Endothelial cell of hepatic sinusoid (primary cell): ENCODE measurements at regions not wholly inside any gene's neighbourhood (a gene's known extent, or its start where the extent isn't known, plus 50 kb on each side); places are given as distances from the start of the nearest gene placed in this dataset.
"Not testable (repeated sequence)": the region's sequence is repeated elsewhere in the genome, so short reads cannot be mapped to it uniquely, and the experiment has no call there.

ENCODE experiments used
- in situ Hi-C: cut with HindIII; loops from 2 replicates; pipeline ENCODE4 v1.10.0; 2017; ENCODE audit warnings: low sequenced_read_pairs

DNA sequence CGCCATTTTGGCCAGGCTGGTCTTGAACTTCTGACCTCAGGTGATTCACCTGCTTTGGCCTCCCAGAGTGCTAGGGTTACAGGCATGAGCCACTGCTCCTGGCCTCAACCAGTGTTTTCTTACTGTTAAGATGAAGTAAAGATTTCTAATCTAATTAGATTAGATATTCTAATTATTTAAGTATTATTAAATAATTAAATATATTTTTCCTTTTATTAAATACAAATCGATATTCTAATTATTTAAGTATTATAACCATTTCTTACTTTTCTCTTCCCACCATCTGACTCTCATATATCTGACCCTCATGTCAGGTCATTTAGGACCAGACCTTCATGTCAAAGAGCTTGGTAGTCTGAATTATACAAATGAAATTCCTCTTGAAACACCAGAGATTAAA lies 1291.9 kb upstream of the EPHA6 start:
- in situ Hi-C loops = no loop called here

DNA sequence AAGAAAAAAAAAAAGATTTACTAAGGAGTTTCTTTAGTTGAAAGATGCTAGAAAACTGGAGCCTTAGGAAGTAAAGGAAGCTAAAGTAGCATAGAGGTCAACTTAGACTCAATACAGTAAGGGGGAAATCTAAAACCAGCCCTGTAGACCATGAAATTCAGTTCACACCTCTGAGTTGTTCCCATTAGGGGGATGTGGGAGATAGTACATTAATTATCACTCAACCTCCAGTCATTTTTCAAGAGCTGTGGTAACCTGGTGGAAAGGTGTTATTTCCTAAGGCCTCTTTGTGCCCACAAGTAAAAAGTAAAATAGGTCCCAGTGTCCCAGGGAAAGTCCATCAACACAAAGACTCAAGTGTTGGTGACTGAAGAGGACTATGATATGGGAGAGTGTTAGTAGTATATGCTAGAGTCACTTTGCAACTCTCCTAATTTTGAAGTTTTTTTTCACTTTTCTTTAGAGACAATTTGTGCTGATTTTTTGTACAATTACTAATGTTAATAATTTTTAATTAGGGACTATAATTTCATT lies 1274.4 kb upstream of the EPHA6 start:
- in situ Hi-C loops = no loop called here

DNA sequence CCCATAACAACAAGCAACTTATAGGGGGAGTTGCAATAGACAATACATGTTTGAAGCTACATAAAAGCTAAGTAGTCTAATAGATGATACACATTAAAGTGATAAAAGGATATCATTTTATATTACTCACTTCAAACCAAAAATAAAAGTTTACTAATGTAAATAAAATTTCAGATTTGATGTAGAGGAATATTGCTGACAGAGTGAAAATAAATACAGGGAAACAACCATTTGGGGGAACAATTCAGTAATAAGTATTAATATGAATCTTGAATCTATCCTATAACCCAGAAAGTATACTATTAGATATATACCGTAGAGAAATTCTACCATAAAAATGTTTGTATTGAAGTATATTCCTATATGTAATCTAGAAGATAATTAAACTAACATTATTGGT lies 1248.9 kb upstream of the EPHA6 start:
- in situ Hi-C loops = no loop called here

DNA sequence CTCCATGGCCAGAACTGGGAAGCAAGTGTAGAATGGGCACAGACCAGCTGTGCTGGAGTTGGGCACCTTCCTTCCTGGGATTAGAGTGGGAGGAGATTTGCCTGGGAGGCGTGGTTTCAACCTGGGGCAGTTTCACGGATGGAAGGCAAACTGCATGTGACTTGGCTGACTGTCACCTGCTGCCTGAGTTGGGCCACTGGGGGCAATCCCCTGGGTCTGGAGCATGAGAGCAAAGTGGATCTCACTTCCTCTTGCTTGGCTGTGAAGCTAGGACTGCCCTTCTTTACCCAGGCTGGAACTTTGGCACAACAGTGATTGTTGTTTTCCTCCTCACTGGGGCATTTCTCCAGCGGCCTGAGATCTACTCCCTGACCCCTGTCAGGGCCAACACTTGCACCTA lies 1247.0 kb upstream of the EPHA6 start:
- in situ Hi-C loops = no loop called here

DNA sequence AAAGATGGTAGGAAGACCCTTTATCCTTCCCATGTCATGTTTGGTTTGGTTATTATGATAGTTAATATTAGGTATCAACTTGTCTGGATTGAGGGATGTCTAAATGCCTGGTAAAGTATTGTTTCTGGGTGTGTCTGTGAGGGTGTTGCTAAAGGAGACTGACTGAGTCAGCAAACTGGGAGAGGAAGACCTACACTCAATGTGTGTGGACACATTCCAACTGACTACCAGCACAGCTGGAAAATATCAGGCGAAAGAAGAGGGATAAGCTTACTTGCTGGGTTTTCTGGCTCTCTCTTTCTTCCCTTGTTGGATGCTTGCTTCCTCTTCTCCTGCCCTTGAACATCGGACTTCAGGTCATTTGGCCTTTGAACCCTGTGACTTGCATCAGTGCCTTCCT lies 1227.6 kb upstream of the EPHA6 start:
- in situ Hi-C loops = no loop called here

DNA sequence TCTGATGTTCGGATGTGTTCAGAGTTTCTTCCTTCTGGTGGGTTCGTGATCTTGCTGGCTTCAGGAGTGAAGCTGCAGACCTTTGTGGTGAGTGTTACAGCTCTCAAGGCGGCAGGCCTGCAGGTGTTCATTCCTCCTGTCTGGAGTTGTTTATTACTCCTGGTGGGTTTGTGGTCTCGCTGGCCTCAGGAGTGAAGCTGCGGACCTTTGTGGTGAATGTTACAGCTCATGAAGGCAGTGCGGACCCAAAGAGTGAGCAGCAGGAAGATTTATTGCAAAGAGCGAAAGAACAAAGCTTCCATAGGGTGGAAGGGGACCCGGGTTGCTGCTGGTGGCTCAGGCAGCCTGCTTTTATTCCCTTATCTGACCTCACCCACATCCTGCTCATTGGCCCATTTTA lies 1226.8 kb upstream of the EPHA6 start:
- in situ Hi-C loops = not testable (repeated sequence)

DNA sequence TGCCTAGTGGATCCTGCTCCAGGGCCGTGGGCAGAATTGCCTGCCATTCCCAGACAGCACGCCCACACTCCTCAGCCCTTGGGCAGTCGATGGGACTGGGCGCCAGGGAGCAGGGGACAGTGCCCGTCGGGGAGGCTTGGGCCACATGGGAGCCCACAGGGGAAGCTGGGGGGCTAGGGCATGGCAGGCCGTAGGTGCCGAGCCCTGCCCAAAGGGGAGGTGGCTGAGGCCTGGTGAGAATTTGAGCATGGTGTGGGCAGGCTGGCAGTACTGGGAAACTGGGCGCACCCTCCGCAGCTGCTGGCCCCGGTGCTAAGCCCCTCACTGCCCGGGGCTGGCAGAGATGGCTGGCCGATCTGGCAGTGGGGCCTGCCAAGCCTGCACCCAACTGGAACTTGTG lies 1225.9 kb upstream of the EPHA6 start:
- in situ Hi-C loops = no loop called here

DNA sequence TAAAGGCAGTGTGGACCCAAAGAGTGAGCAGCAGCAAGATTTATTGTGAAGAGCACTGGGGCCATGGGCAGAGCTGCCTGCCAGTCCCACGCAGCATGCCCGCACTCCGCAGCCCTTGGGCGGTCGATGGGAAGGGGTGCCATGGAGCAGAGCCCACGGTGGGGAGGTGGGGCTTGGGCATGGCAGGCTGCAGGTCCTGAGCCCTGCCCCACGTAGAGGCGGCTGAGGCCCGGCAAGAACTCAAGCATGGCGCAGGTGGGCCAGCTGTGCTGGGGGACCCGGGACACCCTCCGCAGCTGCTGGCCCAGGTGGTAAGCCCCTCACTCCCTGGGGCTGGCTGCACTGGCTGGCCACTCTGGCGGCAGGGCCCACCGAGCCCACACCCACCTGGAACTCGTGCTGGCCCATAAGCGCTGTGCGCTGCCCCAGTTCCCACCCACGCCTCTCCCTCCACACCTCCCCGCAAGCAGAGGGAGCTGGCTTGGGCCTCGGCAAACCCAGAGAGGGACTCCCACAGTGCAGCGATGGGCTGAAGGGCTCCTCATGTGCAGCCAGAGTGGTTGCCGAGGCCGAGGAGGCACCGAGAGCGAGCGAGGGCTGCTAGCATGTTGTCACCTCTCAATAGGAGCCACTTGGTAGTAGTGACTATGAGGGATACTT lies 1218.8 kb upstream of the EPHA6 start:
- in situ Hi-C loops = no loop called here

DNA sequence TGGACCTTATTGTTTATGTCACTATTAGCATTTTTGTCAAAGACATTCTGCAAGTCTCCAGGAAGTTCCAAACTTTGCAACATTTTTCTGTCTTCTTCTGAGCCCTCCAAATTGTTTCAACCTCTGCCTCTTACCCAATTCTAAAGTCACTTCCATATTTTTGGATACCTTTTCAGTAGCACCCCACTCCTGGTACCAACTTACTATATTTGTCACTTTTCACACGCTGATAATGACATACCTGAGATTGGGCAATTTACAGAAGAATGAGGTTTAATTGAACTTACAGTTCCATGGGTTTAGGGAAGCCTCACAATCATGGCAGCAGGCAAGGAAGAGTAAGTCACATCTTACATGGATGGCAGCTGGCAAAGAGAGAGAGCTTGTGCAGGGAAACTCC lies 1206.5 kb upstream of the EPHA6 start:
- in situ Hi-C loops = no loop called here

DNA sequence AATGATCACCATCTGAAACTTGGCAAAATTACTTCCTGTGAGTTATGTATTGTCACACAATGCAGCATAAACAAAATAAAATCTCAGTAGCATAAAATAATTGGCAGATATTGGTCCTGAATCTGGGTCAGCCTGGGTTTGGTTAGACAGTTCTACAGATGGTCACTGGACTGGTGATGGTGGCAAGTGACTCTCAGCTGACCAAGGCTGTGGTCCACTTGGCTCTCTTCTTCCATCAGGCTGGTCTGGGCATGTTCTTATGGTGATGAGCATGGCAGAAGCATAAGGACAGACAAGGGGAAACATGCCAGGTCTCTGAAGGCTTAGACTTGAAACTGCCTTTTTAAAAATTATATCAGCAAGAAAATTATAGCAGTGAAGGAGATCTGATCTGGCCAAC lies 1205.0 kb upstream of the EPHA6 start:
- in situ Hi-C loops = no loop called here

DNA sequence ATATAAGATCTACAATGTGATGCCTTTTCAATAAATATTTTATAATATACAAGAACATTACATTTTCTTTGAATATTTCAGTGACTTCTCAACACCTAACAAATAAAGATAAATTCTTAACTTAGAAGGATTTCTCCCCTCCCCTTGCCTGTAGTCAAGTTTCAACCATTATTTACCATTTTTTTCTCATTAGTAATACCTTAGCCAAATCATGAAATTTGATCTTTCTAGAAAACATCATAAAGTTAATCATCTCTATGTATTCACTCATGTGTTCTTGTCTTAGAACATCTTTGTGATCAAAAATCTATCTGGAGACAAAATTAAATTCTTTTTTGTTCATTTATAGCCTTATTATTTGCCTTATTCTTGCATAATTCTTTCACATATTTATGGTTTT lies 1201.8 kb upstream of the EPHA6 start:
- in situ Hi-C loops = no loop called here

DNA sequence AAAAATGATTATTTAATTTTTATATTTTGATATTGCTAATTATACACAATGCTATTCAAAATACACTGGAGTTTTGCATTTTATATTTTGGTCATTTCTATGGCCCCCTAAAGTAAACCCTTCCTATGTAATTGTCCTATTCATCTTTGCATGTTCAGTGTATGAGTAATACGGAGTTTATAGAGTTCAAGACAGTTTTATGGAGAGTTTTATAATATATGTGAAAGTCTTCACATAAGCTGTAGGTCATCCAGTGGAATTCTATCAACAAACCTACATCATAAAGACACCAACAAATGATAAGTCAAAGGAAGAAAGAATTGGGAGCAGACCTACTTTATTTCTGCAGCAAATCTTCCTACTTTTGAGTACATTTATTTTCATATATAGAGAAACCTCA lies 1200.4 kb upstream of the EPHA6 start:
- in situ Hi-C loops = no loop called here

DNA sequence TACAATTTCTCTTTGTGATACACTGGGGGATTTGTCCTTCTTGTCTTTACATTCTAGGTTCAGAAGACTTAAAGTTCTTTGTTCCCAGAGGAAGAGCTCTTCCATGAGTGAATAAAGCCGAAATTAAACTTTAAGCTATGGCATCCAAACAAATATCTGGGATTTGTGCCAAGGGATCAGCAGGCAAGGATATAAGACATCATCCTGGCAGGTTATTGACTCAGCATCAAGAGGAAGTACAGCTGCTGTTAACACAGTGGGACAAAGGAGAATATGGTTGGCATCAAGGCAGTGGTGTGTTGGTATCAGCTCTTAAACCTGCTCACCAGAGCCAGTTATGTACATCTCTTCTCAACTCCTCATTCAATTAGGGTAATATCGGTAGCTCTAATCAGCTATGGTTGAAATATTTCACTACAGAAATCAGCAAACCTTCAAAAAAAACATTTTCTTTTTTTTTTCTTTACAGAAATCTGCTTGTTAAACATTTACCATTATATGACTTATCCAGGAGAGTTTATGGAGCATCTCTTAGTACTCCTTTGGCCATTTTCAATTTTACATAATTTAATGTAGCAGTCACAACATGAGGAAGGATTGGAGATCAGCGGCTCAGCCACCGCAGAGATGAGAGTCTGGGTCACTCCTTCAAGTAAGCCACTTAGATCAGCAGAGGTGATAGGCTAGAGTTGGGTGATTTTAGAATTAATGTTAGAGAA lies 1198.6 kb upstream of the EPHA6 start:
- in situ Hi-C loops = no loop called here

DNA sequence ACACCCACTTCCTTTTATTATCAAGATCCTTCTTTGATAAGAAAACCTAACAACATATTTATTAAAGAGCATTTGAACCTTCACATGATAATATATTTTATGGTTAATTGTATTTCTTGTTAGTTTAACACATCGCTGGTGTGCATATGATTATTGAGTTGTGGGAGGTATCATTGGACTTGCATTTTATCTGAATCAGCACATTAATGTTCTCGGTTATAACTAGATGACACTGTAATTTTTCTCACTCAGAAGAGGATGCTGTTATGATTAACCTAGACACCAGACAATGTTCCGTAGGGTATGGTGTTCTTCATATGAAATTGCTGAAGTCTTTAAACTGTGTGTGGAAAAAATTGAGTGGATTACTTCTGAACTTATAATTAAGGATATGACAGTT lies 1188.3 kb upstream of the EPHA6 start:
- in situ Hi-C loops = no loop called here

DNA sequence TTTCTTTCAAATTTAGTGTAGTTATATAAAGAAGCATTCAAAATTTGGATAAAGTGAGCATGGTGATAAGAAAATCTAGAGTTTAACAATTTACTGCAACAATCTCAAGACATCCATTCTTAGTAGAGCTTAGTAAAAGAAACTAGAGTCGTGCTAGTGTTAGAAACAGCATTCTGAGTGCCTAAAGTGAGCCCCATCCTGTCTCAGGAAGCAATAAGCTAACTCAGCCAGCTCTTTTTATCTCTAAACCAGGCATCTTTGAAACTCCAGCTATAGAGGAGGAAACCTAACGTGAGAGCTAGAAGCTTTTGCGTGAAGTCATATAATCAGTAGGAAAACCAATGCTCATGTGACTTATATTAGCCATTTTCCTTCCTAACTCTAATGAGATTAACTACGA lies 1187.1 kb upstream of the EPHA6 start:
- in situ Hi-C loops = no loop called here

DNA sequence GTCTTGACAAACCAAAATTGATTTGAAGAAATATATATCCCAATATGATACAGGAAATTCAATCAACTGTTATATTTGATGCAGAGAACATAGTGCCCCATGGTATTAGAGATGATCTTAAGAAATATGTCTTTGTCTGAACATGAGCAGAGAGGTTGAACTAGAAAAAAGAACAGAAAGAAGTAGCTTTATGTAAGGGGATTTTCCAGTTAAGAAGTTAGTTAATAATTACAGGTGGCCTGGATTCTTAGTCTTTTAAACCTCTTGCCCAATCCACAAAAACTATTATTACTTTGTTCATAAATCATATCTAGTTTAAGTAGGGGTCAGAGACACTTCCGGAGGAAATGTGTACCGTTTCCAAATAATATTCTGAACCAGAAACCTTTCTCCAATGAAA lies 1186.7 kb upstream of the EPHA6 start:
- in situ Hi-C loops = no loop called here

DNA sequence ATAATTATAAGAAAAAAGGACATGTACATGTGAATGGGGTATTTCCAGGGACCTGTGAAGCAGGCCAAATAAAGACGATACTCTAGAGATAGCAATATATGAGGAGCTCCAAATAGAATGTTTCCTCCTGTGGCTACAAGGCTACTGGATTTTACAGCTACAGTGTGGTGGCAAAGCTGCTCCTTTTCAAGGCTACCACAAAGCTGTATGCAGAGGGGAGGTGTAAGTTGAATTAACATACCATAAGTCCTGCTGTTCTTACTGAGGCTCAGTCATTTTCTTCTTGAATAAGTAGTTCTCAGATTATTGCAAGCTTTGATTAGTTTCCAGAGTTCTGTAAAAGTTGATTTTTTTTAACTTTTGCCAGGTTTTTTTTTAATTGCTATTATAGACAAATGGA lies 1184.6 kb upstream of the EPHA6 start:
- in situ Hi-C loops = no loop called here

DNA sequence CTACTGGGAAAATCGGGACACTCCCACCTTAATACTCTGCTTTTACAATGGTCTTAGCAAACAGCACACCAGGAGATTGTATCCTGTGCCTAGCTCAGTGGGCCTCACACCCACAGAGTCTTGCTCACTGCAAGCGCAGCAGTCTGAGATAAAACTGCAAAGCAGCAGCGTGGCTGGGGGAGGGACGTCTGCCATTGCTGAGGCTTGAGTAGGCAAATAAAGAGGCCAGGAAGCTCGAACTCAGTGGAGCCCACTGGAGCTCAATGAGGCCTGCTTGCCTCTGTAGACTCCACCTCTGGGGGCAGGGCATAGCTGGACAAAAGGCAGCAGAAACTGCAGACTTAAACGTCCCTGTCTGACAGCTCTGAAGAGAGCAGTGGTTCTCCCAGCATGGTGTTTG lies 1169.1 kb upstream of the EPHA6 start:
- in situ Hi-C loops = no loop called here

DNA sequence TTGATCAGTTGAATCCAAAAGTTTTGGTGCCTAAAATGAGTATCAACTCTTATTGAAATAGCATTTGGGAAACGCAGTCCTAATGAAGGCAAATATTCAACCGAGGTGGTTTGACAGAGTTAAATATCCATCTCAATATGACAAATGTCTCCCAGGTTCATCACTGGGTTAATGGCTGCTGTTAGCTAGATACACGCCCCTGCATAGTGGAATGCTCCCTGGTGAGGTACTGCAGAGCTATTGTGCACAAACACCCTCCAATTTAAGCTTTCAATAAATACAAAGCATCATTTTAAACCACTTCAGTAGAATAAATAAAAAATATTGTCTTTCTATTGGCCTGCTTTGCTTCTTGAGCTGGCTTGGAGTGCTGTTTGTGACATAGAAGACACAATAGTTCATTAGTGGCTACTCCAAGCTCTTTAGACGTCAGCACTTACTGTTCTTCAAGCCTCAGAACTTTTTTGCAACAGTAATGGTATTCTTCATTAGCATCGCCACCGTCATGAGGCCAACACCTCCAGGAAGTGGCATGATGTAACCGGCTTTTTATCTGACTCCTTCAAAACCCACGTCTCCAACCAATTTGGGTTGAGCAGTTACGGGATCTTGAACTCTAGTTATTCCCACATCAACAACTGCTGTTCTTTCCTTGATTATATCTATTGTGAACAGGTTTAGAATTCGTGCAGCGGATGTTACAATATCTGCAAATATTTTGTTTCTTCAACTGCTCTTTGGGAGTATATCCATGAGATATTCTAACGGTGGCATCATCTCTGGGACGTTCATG lies 1159.6 kb upstream of the EPHA6 start:
- in situ Hi-C loops = no loop called here

DNA sequence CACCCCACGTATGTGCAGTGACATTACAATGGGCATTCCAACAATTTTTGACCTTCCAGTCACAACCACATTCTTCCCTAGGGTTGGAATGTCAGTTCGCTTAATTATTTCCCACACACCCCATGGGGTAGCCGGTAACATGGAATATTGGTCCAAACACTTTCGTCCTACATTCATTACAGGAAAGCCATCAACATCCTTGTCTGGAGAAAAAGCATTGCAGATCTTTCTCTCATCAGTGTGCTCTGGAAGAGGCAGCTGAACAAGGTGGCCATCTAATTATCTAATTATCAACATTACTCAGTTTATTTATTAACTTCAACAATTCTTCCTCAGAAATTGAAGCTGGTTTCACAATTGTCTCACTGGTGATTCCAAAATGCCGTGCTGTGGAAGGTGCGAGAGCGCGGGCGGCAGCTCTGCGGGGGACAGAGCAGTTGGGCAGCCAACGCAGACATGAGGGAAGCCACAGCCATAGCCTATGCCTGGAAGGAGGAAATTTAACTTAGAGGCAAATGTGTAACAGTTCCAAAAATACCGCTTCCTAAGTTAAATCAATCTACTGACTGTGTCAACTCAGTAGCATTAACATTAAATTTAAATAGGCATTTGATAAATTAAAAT lies 1158.9 kb upstream of the EPHA6 start:
- in situ Hi-C loops = no loop called here

DNA sequence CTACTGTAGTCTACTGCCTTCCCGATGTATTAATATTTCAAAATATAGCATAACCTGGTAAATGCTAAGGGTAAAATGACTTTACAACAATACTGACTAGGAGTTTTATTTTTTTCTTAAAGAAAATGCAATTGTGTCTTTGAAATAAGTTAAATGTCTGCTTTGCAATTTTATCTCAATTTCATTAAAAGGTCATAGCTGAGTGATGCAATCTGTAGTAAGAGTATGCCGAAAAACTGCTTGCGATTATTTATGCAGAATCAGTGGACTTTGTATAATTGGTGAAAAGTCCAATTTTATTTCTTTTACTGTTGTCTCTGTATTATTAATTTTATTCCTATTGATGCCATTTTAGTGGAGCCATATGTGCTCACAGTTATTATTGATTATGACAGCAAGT lies 1143.6 kb upstream of the EPHA6 start:
- in situ Hi-C loops = no loop called here
